T-helper 1 cell treated with Interleukin-12 subunit alpha and Interleukin-12 subunit beta and Interleukin-4 antibody, amounts not matched to agents 30 ng/mL and 1 ng/mL, for 36 hours (primary cell): ENCODE measurements at regions not wholly inside any gene's neighbourhood (a gene's known extent, or its start where the extent isn't known, plus 50 kb on each side); places are given as distances from the start of the nearest gene placed in this dataset.
"Not testable (repeated sequence)": the region's sequence is repeated elsewhere in the genome, so short reads cannot be mapped to it uniquely, and the experiment has no call there.

Experiments
- intact Hi-C: fragments of 100-400 bp; cut with micrococcal nuclease; formaldehyde crosslinking; loops from one replicate; pipeline ENCODE4 v1.15.1; 2024

GRCh38 chr10:120749072-120749471 lies 102.1 kb upstream of the WDR11 start:
- intact Hi-C loops, result no loop called here

GRCh38 chr10:120749856-120750566 lies 101.2 kb upstream of the WDR11 start:
- intact Hi-C loops, result no loop called here

- intact Hi-C loops, result no loop called here
These were observed 95.4 kb upstream of the WDR11 start for GRCh38 chr10:120755771-120756170.

GRCh38 chr10:120760253-120760652 lies 90.9 kb upstream of the WDR11 start:
- intact Hi-C loops, result no loop called here

- intact Hi-C loops, result no loop called here
These were observed 89.2 kb upstream of the WDR11 start for GRCh38 chr10:120761951-120762350.

GRCh38 chr10:120765226-120765803 lies 85.8 kb upstream of the WDR11 start:
- intact Hi-C loops, result no loop called here

GRCh38 chr10:120768227-120768626 lies 82.9 kb upstream of the WDR11 start:
- intact Hi-C loops, result no loop called here

GRCh38 chr10:120770496-120770895 lies 80.7 kb upstream of the WDR11 start:
- intact Hi-C loops, result no loop called here

GRCh38 chr10:120776442-120776841 lies 74.7 kb upstream of the WDR11 start:
- intact Hi-C loops, result no loop called here

- intact Hi-C loops, result no loop called here
These were observed 68.8 kb upstream of the WDR11 start for GRCh38 chr10:120782336-120782735.

- intact Hi-C loops, result no loop called here
These were observed 68.1 kb upstream of the WDR11 start for GRCh38 chr10:120783098-120783497.

GRCh38 chr10:120783867-120784266 lies 67.3 kb upstream of the WDR11 start:
- intact Hi-C loops, result no loop called here

- intact Hi-C loops, result no loop called here
These were observed 62.4 kb upstream of the WDR11 start for GRCh38 chr10:120788771-120789170.

- intact Hi-C loops, result no loop called here
These were observed 61.6 kb upstream of the WDR11 start for GRCh38 chr10:120789303-120790203.

- intact Hi-C loops, result no loop called here
These were observed 59.8 kb upstream of the WDR11 start for GRCh38 chr10:120791316-120791715.

GRCh38 chr10:120793088-120793487 lies 58.1 kb upstream of the WDR11 start:
- intact Hi-C loops, result no loop called here

GRCh38 chr10:120794390-120794789 lies 56.8 kb upstream of the WDR11 start:
- intact Hi-C loops, result no loop called here

- intact Hi-C loops, result not testable (repeated sequence)
These were observed 52.9 kb upstream of the WDR11 start for GRCh38 chr10:120798276-120798675.

- intact Hi-C loops, result no loop called here
These were observed 51.3 kb upstream of the WDR11 start for GRCh38 chr10:120799849-120800248.

- intact Hi-C loops, result no loop called here
These were observed 50.4 kb upstream of the WDR11 start for GRCh38 chr10:120800528-120801323.
